C4-2B (cell line): ENCODE measurements at regions not wholly inside any gene's neighbourhood (a gene's known extent, or its start where the extent isn't known, plus 50 kb on each side); places are given as distances from the start of the nearest gene placed in this dataset.
"Not testable (repeated sequence)": the region's sequence is repeated elsewhere in the genome, so short reads cannot be mapped to it uniquely, and the experiment has no call there.

Source experiments
- CTCF ChIP-seq: fragments of 450-650 bp; conservative IDR thresholded peaks from 2 replicates; pipeline ENCODE4 v1.5.1; 2017; ENCODE audit warnings: mild to moderate bottlenecking
- ZFX ChIP-seq: fragments of 450-650 bp; IDR thresholded peaks from 2 replicates; pipeline ENCODE4 v1.6.1; 2017

- not testable (repeated sequence) for TF ChIP-seq CTCF, ZFX
Observed at GRCh38 chr10:78219568-78219967, 185.9 kb downstream of the RPS24 start.
